ENCODE measurements at regions not wholly inside any gene's neighbourhood (a gene's known extent, or its start where the extent isn't known, plus 50 kb on each side); places are given as distances from the start of the nearest gene placed in this dataset.

DNA sequence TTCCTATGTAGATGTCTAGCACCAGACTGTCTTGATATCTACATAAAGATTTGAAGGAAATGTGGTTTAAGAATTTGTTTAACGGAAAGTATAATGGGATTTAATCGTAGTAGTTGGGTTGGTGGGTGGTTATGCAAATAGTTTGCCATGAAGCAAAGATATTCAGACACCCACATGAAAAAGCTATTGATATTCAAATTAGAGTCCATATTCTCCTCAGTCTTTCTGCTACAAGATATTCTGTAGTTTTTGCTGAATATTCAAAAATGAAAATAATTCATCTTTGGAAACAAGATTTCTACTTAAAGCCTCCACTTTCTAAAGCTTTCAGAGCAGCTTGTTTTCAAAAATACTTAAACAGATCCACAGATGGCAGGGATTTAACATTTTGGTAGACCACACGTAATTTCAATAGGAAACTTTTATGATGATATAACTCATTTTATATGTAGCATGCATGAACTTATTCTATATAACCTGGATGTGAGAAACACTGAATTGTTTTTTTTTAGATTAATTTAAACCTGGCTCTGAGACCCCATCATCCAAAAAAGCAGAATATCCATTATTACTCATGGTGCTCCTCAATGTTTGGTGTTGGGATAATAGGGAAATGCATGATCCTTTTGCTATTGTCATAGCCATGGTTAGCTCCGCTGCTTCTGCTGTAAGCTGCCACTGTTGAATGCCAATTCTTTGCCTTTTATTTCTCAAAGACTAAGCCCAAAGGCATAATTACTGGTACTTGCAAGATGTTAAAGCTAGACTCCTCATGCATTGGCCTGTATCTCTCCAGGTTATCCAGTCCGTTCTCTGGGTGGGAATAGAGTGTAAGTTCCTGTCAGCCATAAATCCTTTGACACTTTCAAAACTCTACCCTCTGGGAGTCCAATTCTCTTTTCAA lies 98.0 kb downstream of the GMNC start:
- TF ChIP-seq CTCF (IDR thresholded peaks at IDR 0.05; ENCODE audit: low read depth, low read length): no peak
- no peak for TF ChIP-seq EZH2phosphoT487 (IDR thresholded peaks at IDR 0.05; ENCODE audit: low read depth)
- Histone ChIP-seq H3K9ac (ENCODE audit: low read length) (no peak overlapping the region), H3K4me1 (ENCODE audit: low read length) (no peaks in the 10 kb centered on the region), H3K36me3 (replicated peaks; ENCODE audit: low read depth, low read length) (no peaks in the 10 kb centered on the region), H3K4me3 (ENCODE audit: low read length) (no peak overlapping the region), H2AFZ (ENCODE audit: low read depth, low read length) (no peak overlapping the region), H3K79me2 (ENCODE audit: low read length) (no peaks in the 10 kb centered on the region), H3K27ac (ENCODE audit: low read length) (no peak overlapping the region), H3K9me3 (ENCODE audit: insufficient read depth, low read length) (no peaks in the 10 kb centered on the region), H3K4me2 (ENCODE audit: low read length) (no peak overlapping the region), H3K27me3 (ENCODE audit: low read depth, low read length) (no peaks in the 10 kb centered on the region), H4K20me1 (ENCODE audit: insufficient read depth, low read length) (no peaks in the 10 kb centered on the region)

DNA sequence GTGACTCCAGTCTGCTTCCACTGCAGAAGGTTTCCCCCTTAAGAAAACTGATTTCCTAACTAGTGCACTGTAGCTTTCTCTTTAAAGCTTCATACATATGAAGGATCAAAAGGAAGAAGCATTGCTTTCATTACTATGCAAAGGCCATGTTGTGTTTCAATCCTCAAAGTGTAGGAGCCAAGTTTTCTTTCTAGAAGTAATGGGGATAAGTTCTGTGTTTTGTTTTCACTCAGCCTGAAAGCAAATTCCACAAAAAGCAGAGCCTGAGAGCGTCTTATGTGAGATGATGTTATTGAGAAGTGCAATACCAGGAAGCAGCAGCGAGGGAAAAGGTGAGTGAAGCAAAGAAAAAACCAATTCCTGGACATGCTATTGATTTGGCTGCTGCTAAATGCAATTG lies 99.7 kb downstream of the GMNC start:
- Histone ChIP-seq H3K4me1 (ENCODE audit: low read length) (no peaks in the 10 kb centered on the region), H3K36me3 (replicated peaks; ENCODE audit: low read depth, low read length) (no peaks in the 10 kb centered on the region), H3K4me2 (ENCODE audit: low read length) (no peak overlapping the region), H4K20me1 (ENCODE audit: insufficient read depth, low read length) (no peaks in the 10 kb centered on the region), H3K27ac (ENCODE audit: low read length) (no peak overlapping the region), H2AFZ (ENCODE audit: low read depth, low read length) (no peak overlapping the region), H3K4me3 (ENCODE audit: low read length) (no peak overlapping the region), H3K27me3 (ENCODE audit: low read depth, low read length) (no peaks in the 10 kb centered on the region), H3K9me3 (ENCODE audit: insufficient read depth, low read length) (no peaks in the 10 kb centered on the region), H3K9ac (ENCODE audit: low read length) (no peak overlapping the region), H3K79me2 (ENCODE audit: low read length) (no peaks in the 10 kb centered on the region)
- TF ChIP-seq CTCF (IDR thresholded peaks at IDR 0.05; ENCODE audit: low read depth, low read length): no peak
- TF ChIP-seq EZH2phosphoT487 (IDR thresholded peaks at IDR 0.05; ENCODE audit: low read depth): no peak

DNA sequence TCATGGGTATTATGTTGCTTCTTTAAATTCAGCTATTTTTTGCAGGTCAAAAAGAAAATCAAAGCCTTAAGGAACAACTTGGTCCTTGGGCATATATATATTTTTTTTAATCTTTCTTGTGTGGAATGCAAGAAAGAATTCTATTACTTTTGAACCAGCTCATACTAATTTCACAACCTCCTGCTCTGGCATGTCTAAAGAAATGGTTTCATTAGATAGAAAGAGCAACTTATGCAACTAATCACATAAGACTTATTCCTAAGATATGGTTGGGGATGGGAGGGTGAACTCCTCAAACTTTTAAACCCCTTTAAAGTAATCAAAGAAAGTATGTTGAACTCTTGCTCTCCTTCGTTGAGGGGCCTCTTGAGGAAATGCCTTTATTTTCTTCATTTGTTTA lies 114.9 kb downstream of the GMNC start:
- no peaks in the 10 kb centered on the region for H3K9me3 ChIP-seq (ENCODE audit: insufficient read depth, low read length)
- no peaks in the 10 kb centered on the region for H3K4me1 ChIP-seq (ENCODE audit: low read length)
- H3K4me2 ChIP-seq (ENCODE audit: low read length): no peak overlapping the region
- no peak overlapping the region for H2AFZ ChIP-seq (ENCODE audit: low read depth, low read length)
- no peak overlapping the region for H3K4me3 ChIP-seq (ENCODE audit: low read length)
- H3K36me3 ChIP-seq (replicated peaks; ENCODE audit: low read depth, low read length): no peaks in the 10 kb centered on the region
- H3K79me2 ChIP-seq (ENCODE audit: low read length): no peaks in the 10 kb centered on the region
- no peaks in the 10 kb centered on the region for H3K27me3 ChIP-seq (ENCODE audit: low read depth, low read length)
- H4K20me1 ChIP-seq (ENCODE audit: insufficient read depth, low read length): no peaks in the 10 kb centered on the region
- TF ChIP-seq EZH2phosphoT487 (IDR thresholded peaks at IDR 0.05; ENCODE audit: low read depth) (no peak), CTCF (IDR thresholded peaks at IDR 0.05; ENCODE audit: low read depth, low read length) (no peak)
- H3K9ac ChIP-seq (ENCODE audit: low read length): no peak overlapping the region
- no peak overlapping the region for H3K27ac ChIP-seq (ENCODE audit: low read length)

DNA sequence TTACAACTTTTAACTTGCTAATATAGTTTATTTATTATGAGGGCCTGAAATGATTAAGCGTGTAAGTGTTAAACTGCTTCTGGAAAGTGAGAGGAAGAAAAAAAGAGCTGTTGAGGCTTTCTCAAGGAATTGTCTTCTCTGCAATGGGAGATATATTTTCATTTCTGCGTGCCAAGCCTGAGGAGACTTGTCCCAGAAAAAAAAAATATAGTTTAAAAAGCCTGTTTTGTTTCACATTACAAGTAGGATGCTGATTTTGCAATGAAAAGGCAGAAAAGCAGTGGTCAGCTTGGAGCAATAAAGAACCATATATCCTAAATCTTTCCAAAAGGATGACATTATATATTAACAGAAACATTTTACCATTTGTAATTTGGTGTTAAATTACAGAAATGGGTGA lies 115.5 kb downstream of the GMNC start:
- no peaks in the 10 kb centered on the region for H4K20me1 ChIP-seq (ENCODE audit: insufficient read depth, low read length)
- no peaks in the 10 kb centered on the region for H3K27me3 ChIP-seq (ENCODE audit: low read depth, low read length)
- no peak overlapping the region for H2AFZ ChIP-seq (ENCODE audit: low read depth, low read length)
- H3K4me3 ChIP-seq (ENCODE audit: low read length): no peak overlapping the region
- H3K27ac ChIP-seq (ENCODE audit: low read length): no peak overlapping the region
- no peaks in the 10 kb centered on the region for H3K36me3 ChIP-seq (replicated peaks; ENCODE audit: low read depth, low read length)
- no peaks in the 10 kb centered on the region for H3K4me1 ChIP-seq (ENCODE audit: low read length)
- H3K9me3 ChIP-seq (ENCODE audit: insufficient read depth, low read length): no peaks in the 10 kb centered on the region
- no peaks in the 10 kb centered on the region for H3K79me2 ChIP-seq (ENCODE audit: low read length)
- H3K9ac ChIP-seq (ENCODE audit: low read length): no peak overlapping the region
- no peak for TF ChIP-seq CTCF (IDR thresholded peaks at IDR 0.05; ENCODE audit: low read depth, low read length)
- TF ChIP-seq EZH2phosphoT487 (IDR thresholded peaks at IDR 0.05; ENCODE audit: low read depth): no peak
- H3K4me2 ChIP-seq (ENCODE audit: low read length): no peak overlapping the region

Measured in OCI-LY3 (cell line).